ENCODE measurements at regions not wholly inside any gene's neighbourhood (a gene's known extent, or its start where the extent isn't known, plus 50 kb on each side); places are given as distances from the start of the nearest gene placed in this dataset.
"Not testable (repeated sequence)": the region's sequence is repeated elsewhere in the genome, so short reads cannot be mapped to it uniquely, and the experiment has no call there.

DNA sequence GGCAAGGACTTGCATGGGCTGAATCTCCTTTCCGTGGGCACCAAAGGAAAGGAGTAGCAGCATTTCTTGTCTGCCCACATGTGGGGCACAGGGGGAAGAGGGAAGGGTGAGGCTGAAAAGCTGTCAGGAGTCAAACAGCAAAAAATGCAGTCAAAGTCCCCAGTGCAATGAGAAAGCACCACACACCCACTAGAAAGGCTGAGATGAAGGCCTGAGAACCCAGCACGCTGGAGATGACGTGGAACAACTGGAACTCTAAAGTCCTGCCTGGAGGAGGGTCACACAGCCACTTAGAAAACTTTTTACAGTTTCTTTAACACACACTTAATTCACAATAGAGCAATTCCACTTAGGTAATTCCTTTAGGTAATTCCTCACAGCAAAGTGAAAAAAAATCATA, 94.6 kb upstream of the IGFBPL1 start:
- no peak overlapping the region for H3K4me2 ChIP-seq
- WGBS (ENCODE audit: low lambda C conversion rate, missing lambda C conversion rate), result 93% methylated on average over 3 of the region's 3 CpGs

DNA sequence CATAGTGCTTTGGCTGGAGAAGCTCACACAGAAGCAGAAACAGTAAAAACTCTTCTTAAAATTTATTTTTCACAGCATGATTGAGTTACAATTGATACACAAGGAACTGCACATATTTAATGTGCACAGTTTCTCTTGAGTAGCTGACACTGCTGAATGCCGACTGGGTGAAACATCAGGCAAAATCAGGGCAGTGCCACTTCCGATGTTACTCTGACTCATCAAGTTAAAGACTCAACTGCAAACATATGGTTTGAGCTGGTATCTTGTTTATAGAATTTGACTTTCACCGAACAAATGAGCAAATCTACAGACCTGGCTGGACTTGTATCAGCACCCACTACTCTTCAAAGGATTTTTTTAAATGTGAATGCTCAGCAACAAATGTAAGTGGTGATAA, 92.0 kb upstream of the IGFBPL1 start:
- H2AFZ ChIP-seq; H3K27me3 ChIP-seq; DNase-seq (ENCODE audit: low spot score); H3K4me2 ChIP-seq; H4K20me1 ChIP-seq (ENCODE audit: insufficient read depth, poor library complexity, severe bottlenecking); H3K27ac ChIP-seq; H3K4me1 ChIP-seq (ENCODE audit: insufficient read depth); H3K9me2 ChIP-seq (replicated peaks; ENCODE audit: insufficient read depth); H3K4me3 ChIP-seq; H3K36me3 ChIP-seq (replicated peaks; ENCODE audit: insufficient read depth, low read depth); H3K9me3 ChIP-seq (ENCODE audit: low read depth); H3K79me2 ChIP-seq: not testable (repeated sequence)
- WGBS (ENCODE audit: low lambda C conversion rate, missing lambda C conversion rate), result 51% methylated on average over 3 of the region's 3 CpGs

More for the DNA sequence above, 94.6 kb upstream of the IGFBPL1 start:
- no peaks in the 10 kb centered on the region for H3K4me1 ChIP-seq (ENCODE audit: insufficient read depth)
- H3K27ac ChIP-seq, result no peak overlapping the region
- TF ChIP-seq, protein P1, sequence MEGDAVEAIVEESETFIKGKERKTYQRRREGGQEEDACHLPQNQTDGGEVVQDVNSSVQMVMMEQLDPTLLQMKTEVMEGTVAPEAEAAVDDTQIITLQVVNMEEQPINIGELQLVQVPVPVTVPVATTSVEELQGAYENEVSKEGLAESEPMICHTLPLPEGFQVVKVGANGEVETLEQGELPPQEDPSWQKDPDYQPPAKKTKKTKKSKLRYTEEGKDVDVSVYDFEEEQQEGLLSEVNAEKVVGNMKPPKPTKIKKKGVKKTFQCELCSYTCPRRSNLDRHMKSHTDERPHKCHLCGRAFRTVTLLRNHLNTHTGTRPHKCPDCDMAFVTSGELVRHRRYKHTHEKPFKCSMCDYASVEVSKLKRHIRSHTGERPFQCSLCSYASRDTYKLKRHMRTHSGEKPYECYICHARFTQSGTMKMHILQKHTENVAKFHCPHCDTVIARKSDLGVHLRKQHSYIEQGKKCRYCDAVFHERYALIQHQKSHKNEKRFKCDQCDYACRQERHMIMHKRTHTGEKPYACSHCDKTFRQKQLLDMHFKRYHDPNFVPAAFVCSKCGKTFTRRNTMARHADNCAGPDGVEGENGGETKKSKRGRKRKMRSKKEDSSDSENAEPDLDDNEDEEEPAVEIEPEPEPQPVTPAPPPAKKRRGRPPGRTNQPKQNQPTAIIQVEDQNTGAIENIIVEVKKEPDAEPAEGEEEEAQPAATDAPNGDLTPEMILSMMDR (IDR thresholded peaks at IDR 0.05; ENCODE audit: poor library complexity), result no peak
- TF ChIP-seq EZH2 (IDR thresholded peaks at IDR 0.05; ENCODE audit: borderline replicate concordance) (no peak), EZH2phosphoT487 (IDR thresholded peaks at IDR 0.05; ENCODE audit: low read depth, severe bottlenecking, unreplicated experiment) (no peak)
- no peak overlapping the region for H3K4me3 ChIP-seq
- no peak for DNase-seq (ENCODE audit: low spot score)
- H3K27me3 ChIP-seq, result no peaks in the 10 kb centered on the region
- no peaks in the 10 kb centered on the region for H3K79me2 ChIP-seq
- H3K9me3 ChIP-seq (ENCODE audit: low read depth), result no peaks in the 10 kb centered on the region
- no peaks in the 10 kb centered on the region for H3K9me2 ChIP-seq (replicated peaks; ENCODE audit: insufficient read depth)
- H2AFZ ChIP-seq, result no peak overlapping the region
- no peaks in the 10 kb centered on the region for H4K20me1 ChIP-seq (ENCODE audit: insufficient read depth, poor library complexity, severe bottlenecking)
- no peaks in the 10 kb centered on the region for H3K36me3 ChIP-seq (replicated peaks; ENCODE audit: insufficient read depth, low read depth)

DNA sequence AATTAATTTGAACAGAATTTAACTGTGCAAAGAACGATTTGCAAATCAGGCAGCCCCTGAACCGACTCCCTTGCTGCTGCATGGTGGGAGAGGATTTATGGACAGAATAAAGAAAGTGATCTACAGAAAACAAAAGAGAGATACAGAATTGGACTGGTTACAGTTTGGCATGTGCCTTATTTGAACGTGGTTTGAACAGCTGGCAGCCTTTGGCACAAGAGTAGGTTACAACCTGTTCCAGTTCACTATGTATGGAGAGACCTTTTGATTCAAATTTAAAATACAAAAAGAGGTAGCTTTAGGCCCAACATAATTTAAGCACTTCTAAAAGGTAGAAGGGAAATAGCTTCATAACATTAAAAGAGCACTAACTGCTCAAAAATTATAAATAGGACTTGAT, 90.8 kb upstream of the IGFBPL1 start:
- H3K79me2 ChIP-seq; H4K20me1 ChIP-seq (ENCODE audit: insufficient read depth, poor library complexity, severe bottlenecking); DNase-seq (ENCODE audit: low spot score); H3K4me3 ChIP-seq; H3K4me1 ChIP-seq (ENCODE audit: insufficient read depth); H2AFZ ChIP-seq; H3K27me3 ChIP-seq; H3K9me2 ChIP-seq (replicated peaks; ENCODE audit: insufficient read depth); H3K27ac ChIP-seq; H3K4me2 ChIP-seq; H3K36me3 ChIP-seq (replicated peaks; ENCODE audit: insufficient read depth, low read depth); H3K9me3 ChIP-seq (ENCODE audit: low read depth): not testable (repeated sequence)
- WGBS (ENCODE audit: low lambda C conversion rate, missing lambda C conversion rate), result 84% methylated on average over 3 of the region's 3 CpGs

DNA sequence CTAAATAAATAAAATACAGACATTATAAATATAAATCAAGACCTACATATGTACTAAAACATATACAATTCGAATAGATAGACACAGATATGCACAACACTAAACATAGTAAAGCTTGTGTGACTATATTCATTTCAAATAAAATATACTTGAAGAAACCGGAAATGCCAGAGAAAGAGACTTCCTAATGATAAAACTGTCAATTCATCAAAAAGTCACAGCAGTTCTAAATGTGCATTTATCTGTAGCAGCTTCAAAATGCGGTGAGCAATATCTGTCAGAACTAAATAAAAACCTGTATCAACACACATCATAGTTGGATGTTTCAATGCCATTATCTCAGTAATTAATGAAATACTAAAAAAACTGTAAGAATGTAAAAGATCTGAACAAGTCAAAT, 86.1 kb upstream of the IGFBPL1 start:
- DNase-seq (ENCODE audit: low spot score); H3K27ac ChIP-seq; H3K4me1 ChIP-seq (ENCODE audit: insufficient read depth); H3K4me3 ChIP-seq; H3K36me3 ChIP-seq (replicated peaks; ENCODE audit: insufficient read depth, low read depth); H3K4me2 ChIP-seq; H2AFZ ChIP-seq; H3K27me3 ChIP-seq; H3K9me2 ChIP-seq (replicated peaks; ENCODE audit: insufficient read depth); H4K20me1 ChIP-seq (ENCODE audit: insufficient read depth, poor library complexity, severe bottlenecking); H3K79me2 ChIP-seq; H3K9me3 ChIP-seq (ENCODE audit: low read depth): not testable (repeated sequence)
- 81% methylated on average over 3 of the region's 3 CpGs for WGBS (ENCODE audit: low lambda C conversion rate, missing lambda C conversion rate)

DNA sequence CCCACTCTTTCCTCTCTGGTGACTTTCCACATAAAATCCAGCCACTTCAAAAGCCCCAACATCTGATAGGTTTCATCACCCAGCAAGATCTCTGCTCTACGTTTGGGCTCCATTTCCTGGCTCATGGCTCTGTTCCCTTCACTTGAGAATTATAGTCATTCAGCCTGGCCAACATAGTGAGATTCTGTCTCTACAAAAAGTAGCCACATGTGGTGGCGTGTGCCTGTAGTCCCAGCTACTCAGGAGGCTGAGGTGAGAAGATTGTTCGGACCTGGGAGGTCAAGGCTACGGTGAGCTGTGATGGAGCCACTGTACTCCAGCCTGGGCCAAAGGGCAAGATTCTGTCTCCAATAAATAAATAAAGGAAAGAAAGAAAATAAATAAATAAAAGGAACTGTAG, 83.3 kb upstream of the IGFBPL1 start:
- H3K27me3 ChIP-seq, result no peaks in the 10 kb centered on the region
- H3K4me1 ChIP-seq (ENCODE audit: insufficient read depth), result no peaks in the 10 kb centered on the region
- DNase-seq (ENCODE audit: low spot score), result no peak
- no peaks in the 10 kb centered on the region for H3K9me2 ChIP-seq (replicated peaks; ENCODE audit: insufficient read depth)
- H3K36me3 ChIP-seq (replicated peaks; ENCODE audit: insufficient read depth, low read depth), result no peaks in the 10 kb centered on the region
- WGBS (ENCODE audit: low lambda C conversion rate, missing lambda C conversion rate), result 89% methylated on average over 4 of the region's 4 CpGs
- no peaks in the 10 kb centered on the region for H3K9me3 ChIP-seq (ENCODE audit: low read depth)
- TF ChIP-seq EZH2 (IDR thresholded peaks at IDR 0.05; ENCODE audit: borderline replicate concordance), result no peak
- TF ChIP-seq EZH2phosphoT487 (IDR thresholded peaks at IDR 0.05; ENCODE audit: low read depth, severe bottlenecking, unreplicated experiment), result no peak
- TF ChIP-seq, protein P1 (IDR thresholded peaks at IDR 0.05; ENCODE audit: poor library complexity), result no peak
- H3K4me2 ChIP-seq, result no peak overlapping the region
- no peaks in the 10 kb centered on the region for H4K20me1 ChIP-seq (ENCODE audit: insufficient read depth, poor library complexity, severe bottlenecking)
- no peaks in the 10 kb centered on the region for H3K79me2 ChIP-seq
- no peak overlapping the region for H3K27ac ChIP-seq
- H2AFZ ChIP-seq, result no peak overlapping the region
- H3K4me3 ChIP-seq, result no peak overlapping the region

DNA sequence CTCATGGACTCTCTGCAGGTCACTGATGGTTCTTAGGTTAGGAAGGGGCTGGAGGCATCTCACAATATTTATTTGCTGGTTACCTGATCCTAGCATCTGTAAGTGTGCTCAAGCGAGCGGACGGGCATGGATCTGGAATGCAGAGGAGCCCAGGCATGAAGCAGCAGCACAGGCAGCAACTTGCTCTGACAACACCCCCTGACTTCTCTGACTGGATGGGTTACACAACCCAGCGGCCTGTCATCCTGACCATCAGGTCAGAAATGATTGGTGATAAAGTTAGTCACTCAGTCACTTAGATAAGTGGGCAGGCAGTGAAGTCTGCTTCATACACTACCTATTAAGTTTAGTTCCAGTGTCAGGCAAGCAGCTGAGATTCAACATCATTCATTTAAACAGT, 75.9 kb upstream of the IGFBPL1 start:
- not testable (repeated sequence) for H3K27ac ChIP-seq; H3K4me2 ChIP-seq; H2AFZ ChIP-seq; H3K9me3 ChIP-seq (ENCODE audit: low read depth); H3K36me3 ChIP-seq (replicated peaks; ENCODE audit: insufficient read depth, low read depth); H3K27me3 ChIP-seq; H4K20me1 ChIP-seq (ENCODE audit: insufficient read depth, poor library complexity, severe bottlenecking); H3K4me3 ChIP-seq; H3K9me2 ChIP-seq (replicated peaks; ENCODE audit: insufficient read depth); H3K79me2 ChIP-seq; H3K4me1 ChIP-seq (ENCODE audit: insufficient read depth)
- WGBS (ENCODE audit: low lambda C conversion rate, missing lambda C conversion rate), result 48% methylated on average over 4 of the region's 4 CpGs
- DNase-seq (ENCODE audit: low spot score), result peak; percentile 43

DNA sequence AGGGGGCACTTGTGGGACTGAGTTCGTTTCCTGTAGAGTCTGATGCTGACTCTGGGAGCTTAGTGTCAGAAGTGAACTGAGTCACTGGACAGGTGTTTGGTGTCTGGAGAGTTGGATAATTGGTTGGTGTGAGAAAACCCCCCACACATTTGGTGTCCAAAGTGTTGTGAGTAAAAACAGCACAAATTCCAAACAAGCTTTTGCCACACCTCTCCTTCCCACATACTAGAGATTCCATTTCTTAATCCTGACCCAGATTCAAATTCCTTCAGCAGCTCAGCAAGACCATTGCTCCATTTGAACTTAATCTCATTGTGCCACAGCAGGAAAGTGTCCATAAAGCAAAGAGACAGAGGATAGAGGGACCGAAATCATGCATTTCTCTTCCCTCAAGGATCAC, 74.3 kb upstream of the IGFBPL1 start:
- H3K79me2 ChIP-seq; H3K4me3 ChIP-seq; H3K27me3 ChIP-seq; H3K36me3 ChIP-seq (replicated peaks; ENCODE audit: insufficient read depth, low read depth); DNase-seq (ENCODE audit: low spot score); H4K20me1 ChIP-seq (ENCODE audit: insufficient read depth, poor library complexity, severe bottlenecking); H3K4me2 ChIP-seq; H3K4me1 ChIP-seq (ENCODE audit: insufficient read depth); H3K9me2 ChIP-seq (replicated peaks; ENCODE audit: insufficient read depth); H3K9me3 ChIP-seq (ENCODE audit: low read depth); H2AFZ ChIP-seq; H3K27ac ChIP-seq: not testable (repeated sequence)
- WGBS (ENCODE audit: low lambda C conversion rate, missing lambda C conversion rate), result 63% methylated on average over 2 of the region's 2 CpGs

All from hepatocyte (in vitro differentiated cells).